GM10248 (cell line): ENCODE measurements at regions not wholly inside any gene's neighbourhood (a gene's known extent, or its start where the extent isn't known, plus 50 kb on each side); places are given as distances from the start of the nearest gene placed in this dataset.

Source experiments
- CTCF ChIA-PET: fragments of 300-600 bp; sonication (Branson Sonifier 250); formaldehyde crosslinking; extraction: SDS; loops from one replicate; lab custom pipeline; 2021; ENCODE audit warnings: antibody characterized with exemption; lab: Yijun Ruan, JAX
- POLR2A ChIA-PET: fragments of 350-650 bp; sonication (Branson Sonifier 250); formaldehyde crosslinking; extraction: SDS; loops from one replicate; lab custom pipeline; 2020; ENCODE audit warnings: antibody characterized with exemption; lab: Yijun Ruan, JAX
- DNase-seq: peaks from one replicate; pipeline ENCODE4 v3.0.0; 2012; ENCODE audit errors: extremely low spot score
- CTCF ChIP-seq: IDR thresholded peaks from 2 replicates; pipeline ENCODE4 v1.5.1; 2012; ENCODE audit warnings: mild to moderate bottlenecking, low read depth; ENCODE audit errors: extremely low read depth, missing control alignments, control extremely low read depth

GRCh38 chr20:19890445-19891051 lies 126.6 kb upstream of the NAA20 start:
- DNase-seq: no peak
- ChIA-PET CTCF (interaction anchor here (0.9 kb wide), 1 partner anchor 12 kb away, joined by 3 read pairs; no protein-coding TSS in a partner anchor), POLR2A (no interaction called here)
- TF ChIP-seq CTCF: no peak

GRCh38 chr20:19893356-19893755 lies 123.8 kb upstream of the NAA20 start:
- POLR2A ChIA-PET: no interaction called here
- CTCF ChIA-PET: interaction anchor here (0.8 to 0.9 kb wide), 2 partner anchors 10 to 13 kb away, joined by 3 read pairs; no protein-coding TSS in a partner anchor
- TF ChIP-seq CTCF: no peak
- no peak for DNase-seq

- POLR2A ChIA-PET: no interaction called here
Observed at GRCh38 chr20:19895761-19896160, 121.4 kb upstream of the NAA20 start.

GRCh38 chr20:19897891-19898290 lies 119.3 kb upstream of the NAA20 start:
- no peak for DNase-seq
- ChIA-PET POLR2A (no interaction called here), CTCF (interaction anchor here (1.2 to 1.7 kb wide), 4 partner anchors 9 to 99 kb away, joined by 3 to 4 read pairs (median 3); no protein-coding TSS in a partner anchor)
- no peak for TF ChIP-seq CTCF

More at GRCh38 chr20:19895761-19896160, 121.4 kb upstream of the NAA20 start:
- DNase-seq: no peak
- CTCF ChIA-PET: interaction anchor here (1.2 kb wide), 1 partner anchor 13 kb away, joined by 3 read pairs; no protein-coding TSS in a partner anchor
- no peak for TF ChIP-seq CTCF

GRCh38 chr20:19901226-19901625 lies 115.9 kb upstream of the NAA20 start:
- no peak for TF ChIP-seq CTCF
- ChIA-PET CTCF (interaction anchor here (2.7 to 3.2 kb wide), 2 partner anchors 10 to 98 kb away, joined by 9 to 12 read pairs; no protein-coding TSS in a partner anchor), POLR2A (no interaction called here)
- DNase-seq: no peak

GRCh38 chr20:19903168-19903811 lies 113.9 kb upstream of the NAA20 start:
- ChIA-PET POLR2A (no interaction called here), CTCF (interaction anchor here (0.9 to 3.2 kb wide), 16 partner anchors 8 to 149 kb away, joined by 3 to 12 read pairs (median 6); partner anchors contain the start of genes CFAP61 and CRNKL1)
- peak; percentile 50 for TF ChIP-seq CTCF
- DNase-seq: peak; percentile 76
